Kidney (tissue), 13 donors: ENCODE measurements at regions not wholly inside any gene's neighbourhood (a gene's known extent, or its start where the extent isn't known, plus 50 kb on each side); places are given as distances from the start of the nearest gene placed in this dataset.

ENCODE experiments used
- DNase-seq, 5 donors: peaks; one replicate each; pipeline ENCODE4 v3.0.0-alpha.2; 2013 to 2020
- FAIRE-seq: peaks from 2 replicates; lab custom pipeline; 2012; peaks lifted over from hg19 to GRCh38; lab: Jason Lieb, UNC
- H3K27ac ChIP-seq, 2 donors: one replicate each; pipeline ENCODE4 v1.7.0; 2013; ENCODE audit warnings: low read depth in 2 of 2, low read length in 2 of 2, inconsistent platforms in 1 of 2
- H3K27me3 ChIP-seq: one replicate; pipeline ENCODE4 v1.7.1; 2013; ENCODE audit warnings: low read length, inconsistent platforms; ENCODE audit not compliant: control insufficient read depth, insufficient read depth
- H3K36me3 ChIP-seq, 3 donors: one replicate each; pipeline versions ENCODE4 v1.7.0 to v1.7.1; 2013; ENCODE audit warnings: low read length in 3 of 3, control low read depth in 1 of 3, inconsistent platforms in 1 of 3; ENCODE audit not compliant: insufficient read depth in 3 of 3, control insufficient read depth in 2 of 3
- H3K4me1 ChIP-seq, 3 donors: one replicate each; pipeline versions ENCODE4 v1.7.0 to v1.7.1; 2013; ENCODE audit warnings: low read length in 3 of 3, inconsistent platforms in 1 of 3, low read depth in 1 of 3; ENCODE audit not compliant: control insufficient read depth in 2 of 3, insufficient read depth in 2 of 3
- H3K4me3 ChIP-seq, 3 donors: one replicate each; pipeline versions ENCODE4 v1.7.0 to v1.8.1; 2013; ENCODE audit warnings: low read length in 3 of 3, control low read depth in 1 of 3, inconsistent platforms in 1 of 3
- H3K9ac ChIP-seq, 3 donors: one replicate each; pipeline versions ENCODE4 v1.7.0 to v1.7.1; 2013; ENCODE audit warnings: low read length in 3 of 3, control low read depth in 1 of 3, inconsistent platforms in 1 of 3
- H3K9me3 ChIP-seq, 3 donors: one replicate each; pipeline versions ENCODE4 v1.7.0 to v1.7.1; 2013; ENCODE audit warnings: low read length in 3 of 3, control low read depth in 1 of 3, inconsistent platforms in 1 of 3; ENCODE audit not compliant: control insufficient read depth in 2 of 3, insufficient read depth in 1 of 3
- CTCF ChIP-seq: IDR thresholded peaks from 3 replicates; pipeline ENCODE4 v1.5.1; 2012; ENCODE audit warnings: mild to moderate bottlenecking, moderate library complexity, borderline replicate concordance; ENCODE audit not compliant: insufficient read depth; ENCODE audit errors: extremely low read depth
- intact Hi-C: fragments of 100-400 bp; cut with DNase I; formaldehyde crosslinking; loops from one replicate; pipeline ENCODE4 v1.11.1; 2022
- donor health status: control.
- donor health status: control.
- donor health status: control.
- donor health status: control.
- donor health status: control.
- donor health status: DM: yes; HTN: yes; CAD: no.
- donor health status: Normal renal cell carcinoma (clear cell type).

- no peaks in the 10 kb centered on the region for H3K4me1 ChIP-seq
- FAIRE-seq = no peak
- no peak overlapping the region for H3K9ac ChIP-seq
- intact Hi-C loops = no loop called here
- no peak overlapping the region for H3K4me3 ChIP-seq
- no peaks in the 10 kb centered on the region for H3K27me3 ChIP-seq
- no peaks in the 10 kb centered on the region for H3K9me3 ChIP-seq
- DNase-seq = no peak
- no peak overlapping the region for H3K27ac ChIP-seq
- no peak for TF ChIP-seq CTCF
- H3K36me3 ChIP-seq = peaks cover 2 to 5% (median 4%) of the 10 kb centered on the region in 3 donors
Observed at GRCh38 chr21:28867401-28867800, 125.3 kb downstream of the LTN1 start.

GRCh38 chr21:28865488-28866186 is 127.0 kb downstream of the LTN1 start:
- Histone ChIP-seq H3K4me1 (no peaks in the 10 kb centered on the region), H3K9me3 (no peaks in the 10 kb centered on the region), H3K27me3 (no peaks in the 10 kb centered on the region), H3K27ac (no peak overlapping the region), H3K4me3 (no peak overlapping the region), H3K9ac (no peak overlapping the region), H3K36me3 (no peaks in the 10 kb centered on the region)
- FAIRE-seq (no peak), DNase-seq (no peak)
- TF ChIP-seq CTCF = no peak
- intact Hi-C loops = no loop called here

- Histone ChIP-seq H3K4me3 (no peak overlapping the region), H3K27me3 (no peaks in the 10 kb centered on the region), H3K27ac (no peak overlapping the region), H3K36me3 (no peaks in the 10 kb centered on the region), H3K9ac (no peak overlapping the region), H3K4me1 (no peaks in the 10 kb centered on the region), H3K9me3 (no peaks in the 10 kb centered on the region)
- intact Hi-C loops = no loop called here
- DNase-seq (no peak), FAIRE-seq (no peak)
- no peak for TF ChIP-seq CTCF
Observed at GRCh38 chr21:28858424-28858823, 134.3 kb downstream of the LTN1 start.

- FAIRE-seq (no peak), DNase-seq (no peak)
- Histone ChIP-seq H3K36me3 (no peaks in the 10 kb centered on the region), H3K9me3 (no peaks in the 10 kb centered on the region), H3K27me3 (no peaks in the 10 kb centered on the region), H3K4me1 (no peaks in the 10 kb centered on the region), H3K27ac (no peak overlapping the region), H3K9ac (no peak overlapping the region), H3K4me3 (no peak overlapping the region)
- intact Hi-C loops = no loop called here
- TF ChIP-seq CTCF = no peak
Observed at GRCh38 chr21:28857752-28858151, 134.9 kb downstream of the LTN1 start.
